ENCODE measurements at regions not wholly inside any gene's neighbourhood (a gene's known extent, or its start where the extent isn't known, plus 50 kb on each side); places are given as distances from the start of the nearest gene placed in this dataset.
"Not testable (repeated sequence)": the region's sequence is repeated elsewhere in the genome, so short reads cannot be mapped to it uniquely, and the experiment has no call there.

DNA sequence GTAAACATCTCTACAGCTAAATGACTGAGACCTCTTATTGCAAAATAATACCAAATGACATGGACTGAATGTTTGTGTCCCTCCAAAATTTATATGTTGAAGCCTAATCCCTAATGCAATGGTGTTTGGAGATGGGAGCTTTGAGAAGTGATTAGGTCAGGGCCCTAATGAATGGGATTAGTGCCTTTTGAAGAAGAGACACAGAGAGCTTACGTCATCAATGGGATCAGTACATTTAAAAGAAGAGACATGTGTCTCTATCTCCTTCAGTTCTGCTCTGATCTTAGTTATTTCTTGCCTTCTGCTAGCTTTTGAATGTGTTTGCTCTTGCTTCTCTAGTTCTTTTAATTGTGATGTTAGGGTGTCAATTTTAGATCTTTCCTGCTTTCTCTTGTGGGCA is 301.6 kb upstream of the FSTL5 start:
- TF ChIP-seq, protein P1, sequence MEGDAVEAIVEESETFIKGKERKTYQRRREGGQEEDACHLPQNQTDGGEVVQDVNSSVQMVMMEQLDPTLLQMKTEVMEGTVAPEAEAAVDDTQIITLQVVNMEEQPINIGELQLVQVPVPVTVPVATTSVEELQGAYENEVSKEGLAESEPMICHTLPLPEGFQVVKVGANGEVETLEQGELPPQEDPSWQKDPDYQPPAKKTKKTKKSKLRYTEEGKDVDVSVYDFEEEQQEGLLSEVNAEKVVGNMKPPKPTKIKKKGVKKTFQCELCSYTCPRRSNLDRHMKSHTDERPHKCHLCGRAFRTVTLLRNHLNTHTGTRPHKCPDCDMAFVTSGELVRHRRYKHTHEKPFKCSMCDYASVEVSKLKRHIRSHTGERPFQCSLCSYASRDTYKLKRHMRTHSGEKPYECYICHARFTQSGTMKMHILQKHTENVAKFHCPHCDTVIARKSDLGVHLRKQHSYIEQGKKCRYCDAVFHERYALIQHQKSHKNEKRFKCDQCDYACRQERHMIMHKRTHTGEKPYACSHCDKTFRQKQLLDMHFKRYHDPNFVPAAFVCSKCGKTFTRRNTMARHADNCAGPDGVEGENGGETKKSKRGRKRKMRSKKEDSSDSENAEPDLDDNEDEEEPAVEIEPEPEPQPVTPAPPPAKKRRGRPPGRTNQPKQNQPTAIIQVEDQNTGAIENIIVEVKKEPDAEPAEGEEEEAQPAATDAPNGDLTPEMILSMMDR (IDR thresholded peaks at IDR 0.05; ENCODE audit: insufficient read depth, low read length) = not testable (repeated sequence)
- TF ChIP-seq POLR2AphosphoS5 (IDR thresholded peaks at IDR 0.05; ENCODE audit: low read depth); GABPA (IDR thresholded peaks at IDR 0.05; ENCODE audit: low read depth); SPI1 (IDR thresholded peaks at IDR 0.05; ENCODE audit: borderline replicate concordance, low read depth): not testable (repeated sequence)
- TF ChIP-seq, protein P2, sequence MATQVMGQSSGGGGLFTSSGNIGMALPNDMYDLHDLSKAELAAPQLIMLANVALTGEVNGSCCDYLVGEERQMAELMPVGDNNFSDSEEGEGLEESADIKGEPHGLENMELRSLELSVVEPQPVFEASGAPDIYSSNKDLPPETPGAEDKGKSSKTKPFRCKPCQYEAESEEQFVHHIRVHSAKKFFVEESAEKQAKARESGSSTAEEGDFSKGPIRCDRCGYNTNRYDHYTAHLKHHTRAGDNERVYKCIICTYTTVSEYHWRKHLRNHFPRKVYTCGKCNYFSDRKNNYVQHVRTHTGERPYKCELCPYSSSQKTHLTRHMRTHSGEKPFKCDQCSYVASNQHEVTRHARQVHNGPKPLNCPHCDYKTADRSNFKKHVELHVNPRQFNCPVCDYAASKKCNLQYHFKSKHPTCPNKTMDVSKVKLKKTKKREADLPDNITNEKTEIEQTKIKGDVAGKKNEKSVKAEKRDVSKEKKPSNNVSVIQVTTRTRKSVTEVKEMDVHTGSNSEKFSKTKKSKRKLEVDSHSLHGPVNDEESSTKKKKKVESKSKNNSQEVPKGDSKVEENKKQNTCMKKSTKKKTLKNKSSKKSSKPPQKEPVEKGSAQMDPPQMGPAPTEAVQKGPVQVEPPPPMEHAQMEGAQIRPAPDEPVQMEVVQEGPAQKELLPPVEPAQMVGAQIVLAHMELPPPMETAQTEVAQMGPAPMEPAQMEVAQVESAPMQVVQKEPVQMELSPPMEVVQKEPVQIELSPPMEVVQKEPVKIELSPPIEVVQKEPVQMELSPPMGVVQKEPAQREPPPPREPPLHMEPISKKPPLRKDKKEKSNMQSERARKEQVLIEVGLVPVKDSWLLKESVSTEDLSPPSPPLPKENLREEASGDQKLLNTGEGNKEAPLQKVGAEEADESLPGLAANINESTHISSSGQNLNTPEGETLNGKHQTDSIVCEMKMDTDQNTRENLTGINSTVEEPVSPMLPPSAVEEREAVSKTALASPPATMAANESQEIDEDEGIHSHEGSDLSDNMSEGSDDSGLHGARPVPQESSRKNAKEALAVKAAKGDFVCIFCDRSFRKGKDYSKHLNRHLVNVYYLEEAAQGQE (IDR thresholded peaks at IDR 0.05; ENCODE audit: insufficient replicate concordance, low read depth) = not testable (repeated sequence)

Measured in HL-60 (cell line).